NCI-H2107 treated with DMSO at 0.1 percent for 48 hours (cell line): ENCODE measurements at regions not wholly inside any gene's neighbourhood (a gene's known extent, or its start where the extent isn't known, plus 50 kb on each side); places are given as distances from the start of the nearest gene placed in this dataset.

Experiments used
- DNase-seq: peaks from one replicate; lab custom pipeline; 2025; ENCODE audit not compliant: unreplicated experiment; lab: John Stamatoyannopoulos, UW

GRCh38 chr5:58121391-58121790, 338.5 kb downstream of the PLK2 start:
- DNase-seq, result no peak

- no peak for DNase-seq
These were observed 342.3 kb downstream of the PLK2 start for GRCh38 chr5:58117542-58117941.

- no peak for DNase-seq
These were observed 343.5 kb downstream of the PLK2 start for GRCh38 chr5:58116346-58116745.

GRCh38 chr5:58115811-58116210, 344.1 kb downstream of the PLK2 start:
- DNase-seq, result no peak

GRCh38 chr5:58114324-58114723, 345.6 kb downstream of the PLK2 start:
- no peak for DNase-seq

GRCh38 chr5:58113172-58113571, 346.7 kb downstream of the PLK2 start:
- no peak for DNase-seq

- no peak for DNase-seq
These were observed 351.4 kb downstream of the PLK2 start for GRCh38 chr5:58108511-58108910.

- no peak for DNase-seq
These were observed 352.2 kb downstream of the PLK2 start for GRCh38 chr5:58107704-58108103.

GRCh38 chr5:58106754-58107410, 353.0 kb downstream of the PLK2 start:
- DNase-seq, result no peak

GRCh38 chr5:58105836-58106235, 354.1 kb downstream of the PLK2 start:
- DNase-seq, result no peak

- DNase-seq, result no peak
These were observed 360.6 kb downstream of the PLK2 start for GRCh38 chr5:58099257-58099656.

- no peak for DNase-seq
These were observed 365.9 kb downstream of the PLK2 start for GRCh38 chr5:58094031-58094430.

GRCh38 chr5:58090704-58091103, 369.2 kb downstream of the PLK2 start:
- DNase-seq, result no peak

GRCh38 chr5:58088941-58089340, 370.9 kb downstream of the PLK2 start:
- no peak for DNase-seq

- DNase-seq, result no peak
These were observed 372.0 kb downstream of the PLK2 start for GRCh38 chr5:58087905-58088304.

- DNase-seq, result no peak
These were observed 372.8 kb downstream of the PLK2 start for GRCh38 chr5:58087123-58087522.

- no peak for DNase-seq
These were observed 374.1 kb downstream of the PLK2 start for GRCh38 chr5:58085800-58086199.

- no peak for DNase-seq
These were observed 378.5 kb downstream of the PLK2 start for GRCh38 chr5:58081435-58081834.

GRCh38 chr5:58080573-58080972, 379.3 kb downstream of the PLK2 start:
- DNase-seq, result no peak

GRCh38 chr5:58077966-58078365, 381.9 kb downstream of the PLK2 start:
- no peak for DNase-seq

GRCh38 chr5:58077416-58077815, 382.5 kb downstream of the PLK2 start:
- no peak for DNase-seq

GRCh38 chr5:58076483-58077257, 383.2 kb downstream of the PLK2 start:
- DNase-seq, result no peak

- no peak for DNase-seq
These were observed 384.0 kb downstream of the PLK2 start for GRCh38 chr5:58075907-58076306.
